Ovary (tissue), 3 donors: ENCODE measurements at regions not wholly inside any gene's neighbourhood (a gene's known extent, or its start where the extent isn't known, plus 50 kb on each side); places are given as distances from the start of the nearest gene placed in this dataset.

ENCODE experiments used
- CTCF ChIP-seq, 3 donors: fragments of 450-650 bp in 2 of 3; fragments of 200-600 bp in 1 of 3; IDR thresholded peaks; one replicate each; pipeline versions ENCODE4 v1.5.1 to v1.8.0; 2016 to 2022; ENCODE audit warnings: antibody characterized with exemption in 3 of 3, mild to moderate bottlenecking in 1 of 3
- POLR2A ChIP-seq: fragments of 450-650 bp; IDR thresholded peaks from one replicate; pipeline ENCODE4 v1.6.1; 2017; ENCODE audit warnings: antibody characterized with exemption, mild to moderate bottlenecking, moderate library complexity
- donor health status: DM: no; HTN: no; CAD: no.

- TF ChIP-seq POLR2A (no peak), CTCF (IDR thresholded peaks at IDR 0.05) (no peak)
Observed at GRCh38 chr9:19618816-19619215, 170.0 kb downstream of the SLC24A2 start.
